Endodermal cell (in vitro differentiated cells): ENCODE measurements at regions not wholly inside any gene's neighbourhood (a gene's known extent, or its start where the extent isn't known, plus 50 kb on each side); places are given as distances from the start of the nearest gene placed in this dataset.
"Not testable (repeated sequence)": the region's sequence is repeated elsewhere in the genome, so short reads cannot be mapped to it uniquely, and the experiment has no call there.

ENCODE experiments used
- DNase-seq: peaks from one replicate; pipeline ENCODE4 v3.0.0-alpha.2; 2017
- H3K27ac ChIP-seq: 2 replicates; pipeline ENCODE4 v1.5.1; 2013; ENCODE audit warnings: mild to moderate bottlenecking, low read depth, low read length, moderate library complexity
- H3K27me3 ChIP-seq: 2 replicates; pipeline ENCODE4 v1.6.1; 2013; ENCODE audit warnings: mild to moderate bottlenecking, low read length, moderate library complexity; ENCODE audit not compliant: insufficient read depth, control insufficient read depth, poor library complexity, severe bottlenecking
- H3K36me3 ChIP-seq: 2 replicates; pipeline ENCODE4 v1.7.0; 2013; ENCODE audit warnings: mild to moderate bottlenecking, low read length, moderate library complexity; ENCODE audit not compliant: control insufficient read depth, insufficient read depth
- H3K4me1 ChIP-seq: one replicate; pipeline ENCODE4 v1.7.0; 2013; ENCODE audit warnings: low read length; ENCODE audit not compliant: control insufficient read depth, insufficient read depth
- H3K4me3 ChIP-seq: 2 replicates; pipeline ENCODE4 v1.5.1; 2013; ENCODE audit warnings: mild to moderate bottlenecking, low read length, moderate library complexity
- H3K9ac ChIP-seq: 2 replicates; pipeline ENCODE4 v1.6.1; 2013; ENCODE audit warnings: mild to moderate bottlenecking, low read length, moderate library complexity; ENCODE audit not compliant: poor library complexity, severe bottlenecking; ENCODE audit errors: extremely low read depth
- H3K9me3 ChIP-seq: 2 replicates; pipeline ENCODE4 v1.6.1; 2013; ENCODE audit warnings: mild to moderate bottlenecking, low read length, moderate library complexity; ENCODE audit not compliant: control insufficient read depth
- H3K27ac Mint-ChIP-seq: 2 replicates; pipeline ENCODE4 v1.8.0; 2020; ENCODE audit warnings: mixed read lengths
- H3K27me3 Mint-ChIP-seq: 2 replicates; pipeline ENCODE4 v1.8.0; 2021; ENCODE audit warnings: mild to moderate bottlenecking, mixed read lengths; ENCODE audit not compliant: insufficient read depth
- H3K36me3 Mint-ChIP-seq: 2 replicates; pipeline ENCODE4 v1.8.0; 2020; ENCODE audit warnings: low read depth, mixed read lengths
- H3K4me1 Mint-ChIP-seq: 2 replicates; pipeline ENCODE4 v1.8.0; 2020; ENCODE audit warnings: mixed read lengths
- H3K4me3 Mint-ChIP-seq: 2 replicates; pipeline ENCODE4 v1.8.0; 2020; ENCODE audit warnings: mild to moderate bottlenecking, moderate library complexity, mixed read lengths
- H3K9me3 Mint-ChIP-seq: 2 replicates; pipeline ENCODE4 v1.8.0; 2020; ENCODE audit warnings: mild to moderate bottlenecking, mixed read lengths
- WGBS, 2 experiments: methylation state at CpG; one replicate each; pipeline versions ENCODE4 v1.1.5 to v1.1.7; 2013; ENCODE audit warnings: missing lambda C conversion rate in 2 of 2, mixed read lengths in 1 of 2; ENCODE audit not compliant: insufficient coverage in 1 of 2, insufficient read length in 1 of 2; 5-methylcytosine and 5-hydroxymethylcytosine counted together

DNA sequence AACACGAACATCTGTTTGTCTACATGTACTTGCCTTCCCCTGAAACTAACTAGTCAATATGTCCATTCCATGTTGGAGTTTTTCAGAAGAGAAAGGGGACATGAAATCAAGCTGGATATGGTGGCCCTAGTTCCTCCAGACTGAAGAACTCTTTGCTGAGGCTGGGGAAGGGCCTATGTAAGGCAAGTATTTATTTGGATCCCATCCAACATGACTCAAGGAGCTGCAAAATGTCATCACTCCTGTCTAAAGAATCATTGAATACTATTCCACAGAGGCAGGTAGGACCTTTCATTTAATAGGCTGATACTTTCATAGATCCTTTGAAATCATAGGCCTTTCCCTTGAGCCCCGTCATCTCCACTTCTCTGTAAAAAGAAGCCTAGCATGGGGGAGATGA, 91.5 kb downstream of the NBPF8 start:
- H3K4me3 ChIP-seq, H3K4me1 ChIP-seq, H3K9ac ChIP-seq, H3K27me3 ChIP-seq, H3K4me3 Mint-ChIP-seq, H3K36me3 ChIP-seq, H3K27ac ChIP-seq, H3K36me3 Mint-ChIP-seq, DNase-seq, H3K4me1 Mint-ChIP-seq, H3K9me3 Mint-ChIP-seq, H3K27me3 Mint-ChIP-seq, H3K9me3 ChIP-seq, H3K27ac Mint-ChIP-seq: not testable (repeated sequence)
- WGBS, 2 experiments, result 100% methylated on average over 1 of the region's 2 CpGs; no CpG with 5 or more reads in 1 of the 2 experiments

DNA sequence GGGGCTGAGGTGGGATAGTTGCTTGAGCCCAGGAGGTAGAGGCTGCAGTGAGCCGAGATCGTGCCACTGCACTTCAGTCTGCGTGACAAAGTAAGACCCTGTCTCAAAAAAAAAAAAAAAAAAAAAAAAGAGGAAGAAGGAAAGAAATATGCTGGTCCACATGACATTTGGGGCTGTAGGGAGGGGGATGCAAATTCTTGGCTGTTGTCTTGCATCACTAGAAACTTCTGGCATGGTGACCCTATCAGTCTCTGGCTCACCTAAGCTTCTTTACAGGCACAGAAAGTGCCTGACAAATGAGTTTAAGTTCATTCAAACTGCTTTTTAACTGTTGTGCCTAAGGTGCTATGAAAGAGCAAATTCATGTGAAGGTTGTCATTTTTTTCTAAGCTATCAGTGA, 93.5 kb downstream of the NBPF8 start:
- not testable (repeated sequence) for H3K27me3 ChIP-seq, H3K27ac Mint-ChIP-seq, H3K36me3 ChIP-seq, H3K4me3 Mint-ChIP-seq, H3K9ac ChIP-seq, H3K9me3 Mint-ChIP-seq, DNase-seq, H3K4me3 ChIP-seq, H3K9me3 ChIP-seq, H3K4me1 Mint-ChIP-seq, H3K4me1 ChIP-seq, H3K27ac ChIP-seq, H3K27me3 Mint-ChIP-seq, H3K36me3 Mint-ChIP-seq
- WGBS, 2 experiments, result 100% methylated on average over 1 of the region's 3 CpGs; no CpG with 5 or more reads in 1 of the 2 experiments

DNA sequence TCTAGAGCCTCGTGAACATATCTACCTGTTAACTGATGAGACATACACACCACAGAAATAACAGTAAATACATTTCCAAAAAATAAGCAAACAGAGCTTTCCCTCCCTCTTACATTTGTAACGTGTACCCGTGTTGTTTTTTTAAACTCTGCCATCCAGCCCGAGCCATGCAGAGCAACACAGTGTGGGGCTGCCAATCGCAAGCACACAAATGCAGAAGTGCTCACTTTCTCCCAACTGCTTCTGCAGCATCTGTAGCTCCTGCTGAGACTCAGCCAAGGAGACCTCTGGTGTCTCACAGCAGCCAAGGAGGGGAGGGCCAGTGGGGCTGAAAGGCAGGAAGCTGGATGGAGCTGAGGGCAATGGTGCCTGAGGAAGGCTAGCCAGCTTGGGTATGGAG, 94.4 kb downstream of the NBPF8 start:
- DNase-seq, H3K9ac ChIP-seq, H3K4me3 Mint-ChIP-seq, H3K36me3 ChIP-seq, H3K36me3 Mint-ChIP-seq, H3K9me3 Mint-ChIP-seq, H3K4me1 ChIP-seq, H3K27ac Mint-ChIP-seq, H3K27ac ChIP-seq, H3K4me3 ChIP-seq, H3K9me3 ChIP-seq, H3K4me1 Mint-ChIP-seq, H3K27me3 ChIP-seq, H3K27me3 Mint-ChIP-seq: not testable (repeated sequence)
- no CpG with 5 or more reads among the region's 5 CpGs for WGBS, 2 experiments

DNA sequence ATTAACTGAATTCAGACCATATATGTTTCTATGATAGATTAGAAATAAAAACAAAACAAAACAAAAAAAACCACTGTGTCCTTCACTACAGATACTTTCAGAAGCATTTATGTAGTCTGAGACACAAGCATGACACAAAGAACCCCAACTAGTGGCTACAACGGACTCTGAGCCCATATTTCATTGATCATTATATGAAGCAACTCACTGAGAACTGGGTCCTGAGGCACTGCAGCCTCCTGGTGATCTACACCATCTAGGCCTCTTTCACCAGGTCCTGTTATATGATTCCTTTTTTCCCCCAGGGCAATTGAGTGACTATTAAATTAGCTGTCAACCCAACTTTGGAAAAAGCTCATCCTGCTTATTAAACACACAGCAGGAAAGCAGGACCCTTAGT, 98.3 kb downstream of the NBPF8 start:
- H3K27ac Mint-ChIP-seq, H3K36me3 Mint-ChIP-seq, H3K4me3 Mint-ChIP-seq: not testable (repeated sequence)

DNA sequence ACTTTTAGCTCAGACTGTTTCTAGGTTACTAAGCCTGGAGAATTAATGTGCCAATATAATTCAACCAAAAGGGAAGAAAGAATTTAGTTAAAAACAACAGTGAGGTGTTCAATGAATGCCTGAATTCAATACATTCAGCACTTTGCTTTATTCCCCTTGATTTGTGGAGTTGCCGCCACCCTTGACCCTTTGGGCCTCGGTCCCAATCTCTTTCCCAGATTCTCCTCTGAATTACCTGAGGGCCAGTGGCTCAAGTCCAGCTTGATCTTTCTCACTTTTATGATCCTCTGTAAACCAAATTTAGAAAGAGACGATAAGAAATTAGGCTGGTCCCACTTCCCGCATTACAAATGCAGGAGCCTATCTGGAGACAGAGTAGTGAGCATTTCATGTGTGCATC, 98.7 kb downstream of the NBPF8 start:
- H3K27ac ChIP-seq, H3K4me1 Mint-ChIP-seq, H3K4me1 ChIP-seq, H3K27me3 Mint-ChIP-seq, H3K27ac Mint-ChIP-seq, H3K36me3 ChIP-seq, H3K9me3 ChIP-seq, DNase-seq, H3K9me3 Mint-ChIP-seq, H3K4me3 ChIP-seq, H3K9ac ChIP-seq, H3K36me3 Mint-ChIP-seq, H3K4me3 Mint-ChIP-seq, H3K27me3 ChIP-seq: not testable (repeated sequence)
- WGBS, 2 experiments, result no CpG with 5 or more reads among the region's 4 CpGs

More for the DNA sequence above, 98.3 kb downstream of the NBPF8 start:
- H3K9ac ChIP-seq, H3K4me3 ChIP-seq, H3K9me3 Mint-ChIP-seq, DNase-seq, H3K27ac ChIP-seq, H3K9me3 ChIP-seq, H3K4me1 Mint-ChIP-seq, H3K27me3 ChIP-seq, H3K27me3 Mint-ChIP-seq, H3K36me3 ChIP-seq, H3K4me1 ChIP-seq: not testable (repeated sequence)
- no CpG with 5 or more reads among the region's 1 CpG for WGBS, 2 experiments

DNA sequence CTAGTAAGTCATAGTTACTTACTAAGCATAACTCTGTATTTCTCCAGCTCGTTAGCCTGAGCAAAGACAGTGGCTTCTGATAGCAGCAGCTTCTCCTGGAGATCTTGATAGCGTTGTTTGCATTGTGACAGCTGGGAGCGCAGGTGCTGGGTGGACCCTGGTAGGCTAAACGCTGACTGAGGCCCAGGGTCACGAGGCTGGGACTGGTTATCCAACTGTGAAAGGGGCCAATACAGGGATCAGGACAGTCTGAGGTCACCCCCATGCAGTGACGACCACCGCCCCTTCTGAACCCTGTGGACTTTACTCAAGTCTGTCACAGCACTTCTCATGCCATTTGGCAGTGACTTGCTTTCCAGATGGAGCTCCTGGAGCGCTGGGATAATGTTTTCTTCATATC, 104.4 kb downstream of the NBPF8 start:
- H3K27me3 ChIP-seq, H3K27ac ChIP-seq, H3K4me3 ChIP-seq, H3K4me1 ChIP-seq, H3K4me1 Mint-ChIP-seq, DNase-seq, H3K9me3 Mint-ChIP-seq, H3K36me3 ChIP-seq, H3K27me3 Mint-ChIP-seq, H3K4me3 Mint-ChIP-seq, H3K9ac ChIP-seq, H3K9me3 ChIP-seq, H3K36me3 Mint-ChIP-seq, H3K27ac Mint-ChIP-seq: not testable (repeated sequence)
- no CpG with 5 or more reads among the region's 8 CpGs for WGBS, 2 experiments

DNA sequence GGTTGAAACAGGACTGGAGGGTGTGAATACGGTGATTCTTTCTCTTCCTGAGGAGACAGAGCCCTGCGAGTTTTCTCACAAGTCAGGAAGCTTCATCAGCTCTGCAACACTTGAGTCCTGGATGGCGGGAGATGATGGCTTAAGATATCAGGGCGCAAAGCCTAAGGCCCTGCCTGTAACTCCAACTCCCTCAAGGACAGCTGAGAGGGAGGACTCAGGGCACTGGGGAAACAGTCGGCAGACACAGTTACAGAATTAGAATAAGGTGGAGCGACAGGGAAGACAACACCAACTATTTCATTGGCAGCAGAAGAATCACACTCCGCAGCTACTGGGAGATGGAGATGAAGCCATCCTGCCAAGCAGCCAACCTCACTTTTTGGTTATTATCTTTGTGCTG, 109.6 kb downstream of the NBPF8 start:
- DNase-seq, H3K4me1 ChIP-seq, H3K36me3 Mint-ChIP-seq, H3K4me3 ChIP-seq, H3K9ac ChIP-seq, H3K27ac ChIP-seq, H3K4me3 Mint-ChIP-seq, H3K27me3 ChIP-seq, H3K36me3 ChIP-seq, H3K9me3 ChIP-seq, H3K27ac Mint-ChIP-seq, H3K27me3 Mint-ChIP-seq, H3K9me3 Mint-ChIP-seq, H3K4me1 Mint-ChIP-seq: not testable (repeated sequence)
- whole genome bisulfite sequencing, 2 experiments, result 100% methylated on average over 2 of the region's 7 CpGs; no CpG with 5 or more reads in 1 of the 2 experiments
